K562 (cell line): ENCODE measurements at regions not wholly inside any gene's neighbourhood (a gene's known extent, or its start where the extent isn't known, plus 50 kb on each side); places are given as distances from the start of the nearest gene placed in this dataset.

ENCODE experiments used
- ATAC-seq: fragments of 200-7000 bp; cut with Tn5 transposase; 3 replicates; pipeline ENCODE4 v1.9.1; 2020; ENCODE audit warnings: moderate library complexity
- BruUV-seq: library from RNA; stranded (reverse); fragments of 400-500 nt; replicated peaks from 2 replicates; lab custom pipeline; 2021; lab: Mats Ljungman, UMichigan
- CTCF ChIA-PET: fragments of 300-600 bp; formaldehyde crosslinking; extraction: SDS; loops from one replicate; lab custom pipeline; 2021; ENCODE audit warnings: low intra/inter-chr PET ratio; lab: Yijun Ruan, JAX
- POLR2A ChIA-PET: fragments of 300-600, 350-650 bp; sonication (Branson Sonifier 250); formaldehyde crosslinking; extraction: SDS; loops from one replicate; lab custom pipeline; 2021; ENCODE audit warnings: antibody characterized with exemption, inconsistent platforms; lab: Yijun Ruan, JAX
- DNase-seq, 4 experiments: peaks; one replicate each; pipeline versions ENCODE4 v3.0.0 to v3.0.0-alpha.2; 2011 to 2018; ENCODE audit warnings: low spot score in 3 of 4, mixed read lengths in 3 of 4; ENCODE audit errors: extremely low read depth in 1 of 4
- FAIRE-seq: peaks from 2 replicates; lab custom pipeline; 2011; peaks lifted over from hg19 to GRCh38; lab: Jason Lieb, UNC
- H2AFZ ChIP-seq: 2 replicates; pipeline ENCODE4 v1.6.0; 2011; ENCODE audit warnings: low read depth, low read length, control low read depth, inconsistent platforms
- H3K27ac ChIP-seq: fragments of 200-600 bp; 3 replicates; pipeline ENCODE4 v1.8.0; 2011; ENCODE audit warnings: low read depth, mild to moderate bottlenecking, control low read depth, inconsistent platforms, low read length, moderate library complexity, mixed read lengths; ENCODE audit errors: extremely low read depth
- H3K27me3 ChIP-seq, 2 experiments: fragments of 300-600 bp in 1 of 2; 2 replicates in 1 of 2; 3 replicates in 1 of 2; pipeline versions ENCODE4 v1.6.0 to v1.8.0; 2011; ENCODE audit warnings: inconsistent platforms in 2 of 2, low read length in 2 of 2, mild to moderate bottlenecking in 1 of 2, mixed read lengths in 1 of 2, moderate library complexity in 1 of 2; ENCODE audit not compliant: control insufficient read depth in 2 of 2, insufficient read depth in 2 of 2
- H3K36me3 ChIP-seq: fragments of 300-600 bp; 3 replicates; pipeline ENCODE4 v1.8.0; 2011; ENCODE audit warnings: mild to moderate bottlenecking, low read length, inconsistent platforms; ENCODE audit not compliant: control insufficient read depth, insufficient read depth
- H3K4me1 ChIP-seq, 2 experiments: fragments of 200-600 bp in 1 of 2; replicated peaks in 1 of 2; 2 replicates in 1 of 2; 3 replicates in 1 of 2; pipeline versions ENCODE4 v1.5.1 to v1.8.0; 2011; ENCODE audit warnings: inconsistent platforms in 2 of 2, low read length in 2 of 2, mild to moderate bottlenecking in 1 of 2, mixed read lengths in 1 of 2, moderate library complexity in 1 of 2; ENCODE audit not compliant: control insufficient read depth in 2 of 2, insufficient read depth in 2 of 2
- H3K4me2 ChIP-seq: 2 replicates; pipeline ENCODE4 v1.6.1; 2011; ENCODE audit warnings: low read length, control low read depth, inconsistent platforms, mixed read lengths; ENCODE audit not compliant: insufficient read depth
- H3K4me3 ChIP-seq: fragments of 200-600 bp; sonication (generic), shearing (Covaris generic); 2 replicates; pipeline ENCODE4 v1.5.1; 2016; ENCODE audit warnings: control low read depth, inconsistent platforms
- H3K79me2 ChIP-seq: fragments of 200-600 bp; 3 replicates; pipeline ENCODE4 v1.8.0; 2011; ENCODE audit warnings: low read length, inconsistent platforms; ENCODE audit not compliant: control insufficient read depth, insufficient read depth
- H3K9ac ChIP-seq, 2 experiments: 2 replicates each; pipeline versions ENCODE4 v1.6.0 to v1.6.1; 2011; ENCODE audit warnings: low read depth in 2 of 2, low read length in 2 of 2, control low read depth in 1 of 2, inconsistent platforms in 1 of 2, mild to moderate bottlenecking in 1 of 2, mixed read lengths in 1 of 2; ENCODE audit not compliant: insufficient read depth in 1 of 2
- H3K9me1 ChIP-seq: one replicate; pipeline ENCODE4 v1.6.0; 2011; ENCODE audit warnings: inconsistent platforms, mild to moderate bottlenecking, low read length, moderate library complexity; ENCODE audit not compliant: control insufficient read depth, insufficient read depth
- H3K9me3 ChIP-seq: replicated peaks from 2 replicates; pipeline ENCODE4 v1.5.1; 2011; ENCODE audit warnings: low read depth, low read length, inconsistent platforms; ENCODE audit not compliant: control insufficient read depth, insufficient read depth
- H4K20me1 ChIP-seq: replicated peaks from 2 replicates; pipeline ENCODE4 v1.6.1; 2011; ENCODE audit warnings: low read length, inconsistent platforms, mixed read lengths; ENCODE audit not compliant: control insufficient read depth, insufficient read depth
- ASH1L ChIP-seq: fragments of 450-650 bp; IDR thresholded peaks from 2 replicates; pipeline ENCODE4 v1.6.1; 2018; ENCODE audit warnings: borderline replicate concordance, mild to moderate bottlenecking, low read depth; ENCODE audit not compliant: partially characterized antibody
- FOXK2 ChIP-seq, 2 experiments: fragments of 450-650 bp; IDR thresholded peaks in 1 of 2; conservative IDR thresholded peaks in 1 of 2; 2 replicates each; pipeline ENCODE4 v1.6.1; 2016; ENCODE audit warnings: low read depth in 2 of 2, mild to moderate bottlenecking in 1 of 2
- NCOA6 ChIP-seq: fragments of 450-650 bp; IDR thresholded peaks from 2 replicates; pipeline ENCODE4 v1.6.1; 2017; ENCODE audit warnings: mild to moderate bottlenecking
- WGBS: fragments of 100-300 bp; shearing (Covaris generic); methylation state at CpG from one replicate; pipeline ENCODE4 v1.1.6; 2016; ENCODE audit warnings: low coverage, mixed read lengths; ENCODE audit not compliant: insufficient coverage; ENCODE audit errors: missing lambda C conversion rate; 5-methylcytosine and 5-hydroxymethylcytosine counted together
- in situ Hi-C: fragments of 300-500 bp; cut with MboI; formaldehyde crosslinking; loops from 4 replicates; pipeline ENCODE4 v1.15.0; 2018; ENCODE audit warnings: inconsistent platforms, mixed read lengths
- intact Hi-C: fragments of 100-400 bp; cut with micrococcal nuclease; formaldehyde crosslinking; loops from 2 replicates; pipeline ENCODE4 v1.14.2; 2022
- TF ChIP-seq, protein P1 (sequence below): fragments of 150-350 bp; IDR thresholded peaks from 2 replicates; pipeline ENCODE4 v1.6.1; 2014; ENCODE audit warnings: low read depth, mild to moderate bottlenecking, low read length, borderline replicate concordance
- TF ChIP-seq, protein P2 (sequence below): sonication (generic); formaldehyde crosslinking; IDR thresholded peaks from 2 replicates; pipeline ENCODE4 v1.8.0; 2022; ENCODE audit warnings: mild to moderate bottlenecking, missing genetic modification reagents

DNA sequence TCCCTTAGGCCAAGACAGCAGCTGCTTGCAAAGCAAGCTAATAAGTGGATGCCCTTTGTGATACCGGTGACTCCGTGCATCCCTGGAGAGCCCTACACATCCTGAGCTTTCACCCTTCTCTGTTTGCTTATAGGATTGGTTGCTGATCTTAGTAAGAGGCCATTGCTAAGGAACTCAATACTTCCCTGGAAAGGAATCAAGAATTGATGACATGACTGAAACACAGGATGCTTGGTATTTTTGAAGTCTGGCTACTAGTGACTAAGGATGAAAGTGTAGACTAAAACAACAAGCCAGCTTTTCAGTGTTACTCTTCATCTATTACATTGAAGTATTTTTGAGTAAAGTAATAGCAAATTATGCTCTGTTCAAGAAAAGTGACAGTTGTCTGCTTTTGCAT, 123.0 kb upstream of the SERPINE2 start:
- Histone ChIP-seq H3K9me3 (no peaks in the 10 kb centered on the region), H3K4me1 (no peaks in the 10 kb centered on the region), H3K27ac (no peak overlapping the region), H3K36me3 (no peaks in the 10 kb centered on the region), H3K9ac (no peak overlapping the region), H3K79me2 (no peaks in the 10 kb centered on the region), H3K4me2 (no peak overlapping the region), H4K20me1 (no peaks in the 10 kb centered on the region), H3K4me3 (no peak overlapping the region), H3K27me3 (no peaks in the 10 kb centered on the region), H3K9me1 (no peaks in the 10 kb centered on the region), H2AFZ (no peak overlapping the region)
- no TSS peak for BruUV-seq
- ChIA-PET CTCF (no interaction called here), POLR2A (no interaction called here)
- DNase-seq = no peak
- in situ Hi-C loops (no loop called here), intact Hi-C loops (no loop called here)
- TF ChIP-seq FOXK2 (conservative IDR thresholded peaks at IDR 0.05 in 1 of 2, IDR thresholded peaks at IDR 0.05 in 1 of 2; ENCODE audit: low read depth in 2 of 2) (no peak), ASH1L (no peak), NCOA6 (no peak)
- TF ChIP-seq, protein P1, sequence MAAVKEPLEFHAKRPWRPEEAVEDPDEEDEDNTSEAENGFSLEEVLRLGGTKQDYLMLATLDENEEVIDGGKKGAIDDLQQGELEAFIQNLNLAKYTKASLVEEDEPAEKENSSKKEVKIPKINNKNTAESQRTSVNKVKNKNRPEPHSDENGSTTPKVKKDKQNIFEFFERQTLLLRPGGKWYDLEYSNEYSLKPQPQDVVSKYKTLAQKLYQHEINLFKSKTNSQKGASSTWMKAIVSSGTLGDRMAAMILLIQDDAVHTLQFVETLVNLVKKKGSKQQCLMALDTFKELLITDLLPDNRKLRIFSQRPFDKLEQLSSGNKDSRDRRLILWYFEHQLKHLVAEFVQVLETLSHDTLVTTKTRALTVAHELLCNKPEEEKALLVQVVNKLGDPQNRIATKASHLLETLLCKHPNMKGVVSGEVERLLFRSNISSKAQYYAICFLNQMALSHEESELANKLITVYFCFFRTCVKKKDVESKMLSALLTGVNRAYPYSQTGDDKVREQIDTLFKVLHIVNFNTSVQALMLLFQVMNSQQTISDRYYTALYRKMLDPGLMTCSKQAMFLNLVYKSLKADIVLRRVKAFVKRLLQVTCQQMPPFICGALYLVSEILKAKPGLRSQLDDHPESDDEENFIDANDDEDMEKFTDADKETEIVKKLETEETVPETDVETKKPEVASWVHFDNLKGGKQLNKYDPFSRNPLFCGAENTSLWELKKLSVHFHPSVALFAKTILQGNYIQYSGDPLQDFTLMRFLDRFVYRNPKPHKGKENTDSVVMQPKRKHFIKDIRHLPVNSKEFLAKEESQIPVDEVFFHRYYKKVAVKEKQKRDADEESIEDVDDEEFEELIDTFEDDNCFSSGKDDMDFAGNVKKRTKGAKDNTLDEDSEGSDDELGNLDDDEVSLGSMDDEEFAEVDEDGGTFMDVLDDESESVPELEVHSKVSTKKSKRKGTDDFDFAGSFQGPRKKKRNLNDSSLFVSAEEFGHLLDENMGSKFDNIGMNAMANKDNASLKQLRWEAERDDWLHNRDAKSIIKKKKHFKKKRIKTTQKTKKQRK = no peak
- TF ChIP-seq, protein P2, sequence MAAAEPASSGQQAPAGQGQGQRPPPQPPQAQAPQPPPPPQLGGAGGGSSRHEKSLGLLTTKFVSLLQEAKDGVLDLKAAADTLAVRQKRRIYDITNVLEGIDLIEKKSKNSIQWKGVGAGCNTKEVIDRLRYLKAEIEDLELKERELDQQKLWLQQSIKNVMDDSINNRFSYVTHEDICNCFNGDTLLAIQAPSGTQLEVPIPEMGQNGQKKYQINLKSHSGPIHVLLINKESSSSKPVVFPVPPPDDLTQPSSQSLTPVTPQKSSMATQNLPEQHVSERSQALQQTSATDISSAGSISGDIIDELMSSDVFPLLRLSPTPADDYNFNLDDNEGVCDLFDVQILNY (CRISPR knock-in tag) = no peak
- no peak for ATAC-seq
- no peak for FAIRE-seq
- 0% methylated on average over 2 of the region's 2 CpGs for WGBS
